ENCODE measurements at regions not wholly inside any gene's neighbourhood (a gene's known extent, or its start where the extent isn't known, plus 50 kb on each side); places are given as distances from the start of the nearest gene placed in this dataset.

- Mint-ChIP-seq H3K9me3 (no peaks in the 10 kb centered on the region), H3K36me3 (ENCODE audit: insufficient read depth) (no peaks in the 10 kb centered on the region), H3K27ac (no peak overlapping the region), H3K4me1 (ENCODE audit: low read depth in 2 of 2) (no peaks in the 10 kb centered on the region), H3K27me3 (no peaks in the 10 kb centered on the region), H3K4me3 (no peak overlapping the region)
- no peak for DNase-seq
- no peak for ATAC-seq (replicated peaks)
These were observed 817.4 kb downstream of the NTRK3 start for GRCh38 chr15:87439090-87439489.

DNA sequence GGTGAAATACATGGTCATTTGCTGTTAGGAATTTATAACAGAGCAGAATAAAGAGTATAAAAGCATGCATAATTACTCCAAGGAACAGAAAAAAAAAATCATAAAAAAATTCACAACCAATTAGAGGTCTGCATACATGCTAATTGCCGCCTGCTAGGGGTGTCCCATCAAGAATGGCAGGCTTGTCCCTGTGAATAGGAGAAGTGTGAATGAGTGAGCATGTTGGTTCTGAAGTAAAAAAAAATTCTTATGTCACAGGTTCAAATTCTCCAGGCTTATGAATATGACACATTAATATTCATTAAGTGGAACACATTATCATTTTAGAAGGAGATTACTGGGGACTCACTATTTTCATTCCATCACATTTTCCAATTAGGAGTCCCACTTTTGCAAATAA lies 822.7 kb downstream of the NTRK3 start:
- Mint-ChIP-seq H3K27me3 (peaks cover 5 to 9% of the 10 kb centered on the region in 2 donors), H3K9me3 (no peaks in the 10 kb centered on the region), H3K36me3 (ENCODE audit: insufficient read depth) (no peaks in the 10 kb centered on the region), H3K27ac (no peak overlapping the region), H3K4me1 (ENCODE audit: low read depth in 2 of 2) (no peaks in the 10 kb centered on the region), H3K4me3 (no peak overlapping the region)
- ATAC-seq (replicated peaks) (no peak), DNase-seq (no peak)

- Mint-ChIP-seq H3K9me3 (peaks cover 2 to 6% of the 10 kb centered on the region in 2 donors), H3K27me3 (peaks cover 5 to 18% of the 10 kb centered on the region in 2 donors), H3K4me3 (no peak overlapping the region), H3K27ac (no peak overlapping the region), H3K4me1 (ENCODE audit: low read depth in 2 of 2) (no peaks in the 10 kb centered on the region), H3K36me3 (ENCODE audit: insufficient read depth) (no peaks in the 10 kb centered on the region)
- ATAC-seq (replicated peaks): no peak
- no peak for DNase-seq
These were observed 826.8 kb downstream of the NTRK3 start for GRCh38 chr15:87429754-87430153.

DNA sequence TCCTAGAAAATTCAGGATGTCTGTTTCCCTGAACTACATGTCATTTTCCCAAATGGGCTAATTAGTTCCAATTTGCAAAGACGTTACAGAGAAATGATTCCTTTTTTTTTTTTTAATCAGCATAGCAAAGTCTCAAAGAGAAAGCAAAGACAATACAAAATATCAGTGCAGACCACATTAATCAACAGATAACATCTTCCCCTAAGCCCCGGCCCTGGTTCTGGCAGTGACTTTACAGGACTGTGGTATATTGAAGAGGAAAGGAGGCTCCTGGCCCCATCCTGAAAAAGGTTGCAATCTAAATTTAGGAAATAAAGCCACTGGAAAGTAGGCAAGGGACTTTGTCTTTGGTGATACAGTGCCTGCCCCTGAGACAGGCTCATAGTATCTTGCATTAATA lies 836.5 kb downstream of the NTRK3 start:
- Mint-ChIP-seq H3K4me3 (no peak overlapping the region), H3K27me3 (no peaks in the 10 kb centered on the region), H3K4me1 (ENCODE audit: low read depth in 2 of 2) (no peaks in the 10 kb centered on the region)

GRCh38 chr15:87419344-87419743 lies 837.2 kb downstream of the NTRK3 start:
- Mint-ChIP-seq H3K36me3 (ENCODE audit: insufficient read depth) (no peaks in the 10 kb centered on the region), H3K27ac (no peak overlapping the region), H3K27me3 (no peaks in the 10 kb centered on the region), H3K4me3 (no peak overlapping the region), H3K4me1 (ENCODE audit: low read depth in 2 of 2) (no peaks in the 10 kb centered on the region), H3K9me3 (no peaks in the 10 kb centered on the region)
- no peak for DNase-seq
- no peak for ATAC-seq (replicated peaks)

More for the DNA sequence above, 836.5 kb downstream of the NTRK3 start:
- no peaks in the 10 kb centered on the region for H3K36me3 Mint-ChIP-seq (ENCODE audit: insufficient read depth)
- no peaks in the 10 kb centered on the region for H3K9me3 Mint-ChIP-seq
- DNase-seq (no peak), ATAC-seq (replicated peaks) (no peak)
- no peak overlapping the region for H3K27ac Mint-ChIP-seq

GRCh38 chr15:87416591-87417257 lies 839.8 kb downstream of the NTRK3 start:
- DNase-seq: no peak
- H3K4me3 Mint-ChIP-seq: no peak overlapping the region

DNA sequence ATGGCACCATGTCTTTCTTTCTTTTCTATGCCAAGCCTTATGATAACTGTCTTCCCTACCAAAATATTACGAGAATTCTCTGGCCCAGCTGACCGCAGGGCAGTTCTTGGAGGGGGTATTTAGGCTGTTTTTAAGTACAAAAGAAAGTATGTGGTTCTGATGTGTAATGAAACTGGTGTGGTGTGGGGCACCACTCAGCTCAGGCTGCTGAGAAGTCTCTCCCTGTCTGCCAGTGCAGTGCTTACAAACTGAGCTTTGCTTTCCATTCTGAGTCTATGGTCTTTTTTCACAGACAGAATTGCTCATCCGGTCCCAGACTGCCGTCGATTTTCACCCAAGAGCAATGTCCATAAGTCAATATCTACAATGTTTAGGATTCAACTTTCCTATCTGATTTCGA lies 847.6 kb downstream of the NTRK3 start:
- DNase-seq (no peak), ATAC-seq (replicated peaks) (no peak)
- Mint-ChIP-seq H3K27me3 (no peaks in the 10 kb centered on the region), H3K4me3 (no peak overlapping the region), H3K27ac (no peak overlapping the region), H3K4me1 (ENCODE audit: low read depth in 2 of 2) (no peaks in the 10 kb centered on the region), H3K36me3 (ENCODE audit: insufficient read depth) (no peaks in the 10 kb centered on the region), H3K9me3 (peaks cover 0 to 4% of the 10 kb centered on the region in 2 donors)

More at GRCh38 chr15:87416591-87417257, 839.8 kb downstream of the NTRK3 start:
- no peak overlapping the region for H3K27ac Mint-ChIP-seq
- no peaks in the 10 kb centered on the region for H3K4me1 Mint-ChIP-seq (ENCODE audit: low read depth in 2 of 2)
- H3K36me3 Mint-ChIP-seq (ENCODE audit: insufficient read depth): no peaks in the 10 kb centered on the region
- H3K27me3 Mint-ChIP-seq: no peaks in the 10 kb centered on the region
- no peak for ATAC-seq (replicated peaks)
- no peaks in the 10 kb centered on the region for H3K9me3 Mint-ChIP-seq

- Mint-ChIP-seq H3K9me3 (peaks cover 0 to 7% of the 10 kb centered on the region in 2 donors), H3K27ac (no peak overlapping the region)
These were observed 852.6 kb downstream of the NTRK3 start for GRCh38 chr15:87403973-87404372.

DNA sequence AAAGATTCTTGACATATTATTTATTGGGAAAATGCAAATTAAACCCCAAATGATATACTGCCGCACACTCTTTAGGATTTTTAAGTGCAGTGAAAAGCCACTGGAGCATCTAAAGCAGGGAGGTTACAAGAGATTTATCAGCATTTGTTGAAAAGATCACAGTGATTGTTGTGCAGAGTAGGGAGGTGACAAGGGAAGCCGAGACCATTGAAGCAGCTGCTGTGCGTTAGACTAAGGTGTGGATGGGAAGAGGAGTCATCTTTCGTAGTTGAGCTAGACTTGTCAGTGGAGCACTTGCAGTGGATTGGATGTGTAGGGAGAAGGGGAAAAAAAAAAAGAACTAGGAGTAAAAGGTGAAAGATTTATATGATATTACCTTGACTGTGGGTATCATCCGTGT lies 854.6 kb downstream of the NTRK3 start:
- Mint-ChIP-seq H3K4me1 (ENCODE audit: low read depth in 2 of 2) (no peaks in the 10 kb centered on the region), H3K9me3 (peaks cover 0 to 7% of the 10 kb centered on the region in 2 donors), H3K36me3 (ENCODE audit: insufficient read depth) (no peaks in the 10 kb centered on the region), H3K27me3 (no peaks in the 10 kb centered on the region), H3K27ac (no peak overlapping the region), H3K4me3 (no peak overlapping the region)
- no peak for DNase-seq
- no peak for ATAC-seq (replicated peaks)

More at GRCh38 chr15:87403973-87404372, 852.6 kb downstream of the NTRK3 start:
- Mint-ChIP-seq H3K4me3 (no peak overlapping the region), H3K4me1 (ENCODE audit: low read depth in 2 of 2) (no peaks in the 10 kb centered on the region), H3K27me3 (no peaks in the 10 kb centered on the region), H3K36me3 (ENCODE audit: insufficient read depth) (no peaks in the 10 kb centered on the region)
- DNase-seq: no peak
- ATAC-seq (replicated peaks): no peak

DNA sequence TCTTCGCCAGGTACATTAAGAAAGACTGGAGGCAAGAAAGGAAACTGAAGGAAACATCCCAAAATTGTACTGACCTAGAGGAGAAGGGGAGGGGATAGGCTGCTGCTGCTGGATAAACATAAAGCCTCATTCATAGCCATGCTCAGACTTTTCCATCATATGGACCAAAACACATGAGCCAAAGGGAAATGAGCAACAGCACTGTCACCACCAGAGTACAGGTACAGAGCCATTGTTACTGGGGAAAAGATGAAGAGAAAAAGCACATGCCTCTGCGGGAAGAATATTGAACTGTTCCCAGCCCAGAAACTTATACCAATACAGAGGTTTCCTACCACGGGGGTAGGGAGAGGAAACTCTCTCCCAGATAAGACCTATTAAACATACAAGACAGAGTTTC lies 861.9 kb downstream of the NTRK3 start:
- H3K9me3 Mint-ChIP-seq: peaks cover 0 to 8% of the 10 kb centered on the region in 2 donors
- H3K27me3 Mint-ChIP-seq: peaks cover 0 to 10% of the 10 kb centered on the region in 2 donors
- H3K4me1 Mint-ChIP-seq (ENCODE audit: low read depth in 2 of 2): no peaks in the 10 kb centered on the region
- no peak overlapping the region for H3K4me3 Mint-ChIP-seq
- no peak for ATAC-seq (replicated peaks)
- DNase-seq: no peak
- no peaks in the 10 kb centered on the region for H3K36me3 Mint-ChIP-seq (ENCODE audit: insufficient read depth)
- H3K27ac Mint-ChIP-seq: no peak overlapping the region

GRCh38 chr15:87387766-87388165 lies 868.8 kb downstream of the NTRK3 start:
- H3K4me3 Mint-ChIP-seq: no peak overlapping the region
- no peak for ATAC-seq (replicated peaks)
- DNase-seq: no peak
- peaks cover 0 to 10% of the 10 kb centered on the region in 2 donors for H3K27me3 Mint-ChIP-seq
- H3K36me3 Mint-ChIP-seq (ENCODE audit: insufficient read depth): no peaks in the 10 kb centered on the region
- no peak overlapping the region for H3K27ac Mint-ChIP-seq
- peaks cover 0 to 2% of the 10 kb centered on the region in 2 donors for H3K9me3 Mint-ChIP-seq
- no peaks in the 10 kb centered on the region for H3K4me1 Mint-ChIP-seq (ENCODE audit: low read depth in 2 of 2)

DNA sequence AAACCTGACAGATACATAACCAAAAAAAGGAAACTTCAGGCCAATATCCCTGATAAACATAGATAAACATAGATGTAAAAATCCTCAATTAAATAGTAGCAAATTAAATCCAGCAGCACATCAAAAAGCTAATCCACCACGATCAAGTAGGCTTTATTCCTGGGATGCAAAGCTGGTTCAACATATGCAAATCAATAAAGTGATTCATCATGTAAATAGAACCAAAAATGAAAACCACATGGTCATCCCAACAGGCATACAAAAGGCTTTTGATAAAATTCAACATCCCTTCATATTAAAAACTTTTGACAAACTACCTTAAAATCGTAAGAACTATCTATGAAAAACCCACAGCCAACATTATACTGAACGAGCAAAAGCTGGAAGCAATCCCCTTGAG lies 882.2 kb downstream of the NTRK3 start:
- H3K27ac Mint-ChIP-seq: no peak overlapping the region
- H3K27me3 Mint-ChIP-seq: peaks cover 8 to 14% of the 10 kb centered on the region in 2 donors
- ATAC-seq (replicated peaks): no peak
- no peaks in the 10 kb centered on the region for H3K36me3 Mint-ChIP-seq (ENCODE audit: insufficient read depth)
- H3K4me3 Mint-ChIP-seq: no peak overlapping the region
- H3K4me1 Mint-ChIP-seq (ENCODE audit: low read depth in 2 of 2): no peaks in the 10 kb centered on the region
- no peak for DNase-seq
- peaks cover 8 to 23% of the 10 kb centered on the region in 2 donors for H3K9me3 Mint-ChIP-seq

GRCh38 chr15:87369269-87369668 lies 887.3 kb downstream of the NTRK3 start:
- H3K4me1 Mint-ChIP-seq (ENCODE audit: low read depth in 2 of 2): no peaks in the 10 kb centered on the region
- peaks cover 8 to 17% of the 10 kb centered on the region in 2 donors for H3K27me3 Mint-ChIP-seq
- ATAC-seq (replicated peaks) (no peak), DNase-seq (no peak)
- H3K36me3 Mint-ChIP-seq (ENCODE audit: insufficient read depth): no peaks in the 10 kb centered on the region
- no peak overlapping the region for H3K4me3 Mint-ChIP-seq
- H3K27ac Mint-ChIP-seq: no peak overlapping the region
- H3K9me3 Mint-ChIP-seq: peaks cover 7 to 23% of the 10 kb centered on the region in 2 donors

DNA sequence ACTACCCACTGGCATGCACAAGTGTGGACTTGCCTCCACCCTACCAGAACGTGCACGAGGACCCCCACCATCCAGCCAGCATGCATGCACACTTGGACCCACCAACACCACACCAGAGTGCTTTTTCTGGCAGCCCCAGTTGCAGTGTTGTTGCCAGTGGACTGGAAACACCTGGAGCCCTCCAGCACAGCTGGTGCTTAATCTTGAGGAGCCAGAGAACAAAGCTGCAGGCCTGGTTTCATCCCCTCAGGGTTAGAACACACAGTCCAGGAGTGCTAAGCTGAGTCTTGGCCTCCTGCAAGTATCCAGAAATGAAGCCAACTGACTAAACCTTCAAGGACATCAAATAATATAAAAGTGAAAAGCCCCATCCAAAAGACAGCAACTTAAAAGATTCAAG lies 888.0 kb downstream of the NTRK3 start:
- Mint-ChIP-seq H3K27me3 (peaks cover 2 to 10% of the 10 kb centered on the region in 2 donors), H3K36me3 (ENCODE audit: insufficient read depth) (no peaks in the 10 kb centered on the region), H3K27ac (no peak overlapping the region), H3K4me1 (ENCODE audit: low read depth in 2 of 2) (no peaks in the 10 kb centered on the region), H3K4me3 (no peak overlapping the region), H3K9me3 (peaks cover 7 to 17% of the 10 kb centered on the region in 2 donors)
- no peak for DNase-seq
- no peak for ATAC-seq (replicated peaks)

Data from effector memory CD8-positive, alpha-beta T cell (primary cell).